K562 (cell line): ENCODE measurements at regions not wholly inside any gene's neighbourhood (a gene's known extent, or its start where the extent isn't known, plus 50 kb on each side); places are given as distances from the start of the nearest gene placed in this dataset.

Source experiments
- ATAC-seq: fragments of 200-7000 bp; cut with Tn5 transposase; 3 replicates; pipeline ENCODE4 v1.9.1; 2020; ENCODE audit warnings: moderate library complexity
- BruUV-seq: library from RNA; stranded (reverse); fragments of 400-500 nt; replicated peaks from 2 replicates; lab custom pipeline; 2021; lab: Mats Ljungman, UMichigan
- CTCF ChIA-PET: fragments of 300-600 bp; formaldehyde crosslinking; extraction: SDS; loops from one replicate; lab custom pipeline; 2021; ENCODE audit warnings: low intra/inter-chr PET ratio; lab: Yijun Ruan, JAX
- POLR2A ChIA-PET: fragments of 300-600, 350-650 bp; sonication (Branson Sonifier 250); formaldehyde crosslinking; extraction: SDS; loops from one replicate; lab custom pipeline; 2021; ENCODE audit warnings: antibody characterized with exemption, inconsistent platforms; lab: Yijun Ruan, JAX
- DNase-seq, 4 experiments: peaks; one replicate each; pipeline versions ENCODE4 v3.0.0 to v3.0.0-alpha.2; 2011 to 2018; ENCODE audit warnings: low spot score in 3 of 4, mixed read lengths in 3 of 4; ENCODE audit errors: extremely low read depth in 1 of 4
- FAIRE-seq: peaks from 2 replicates; lab custom pipeline; 2011; peaks lifted over from hg19 to GRCh38; lab: Jason Lieb, UNC
- H2AFZ ChIP-seq: 2 replicates; pipeline ENCODE4 v1.6.0; 2011; ENCODE audit warnings: low read depth, low read length, control low read depth, inconsistent platforms
- H3K27ac ChIP-seq: fragments of 200-600 bp; 3 replicates; pipeline ENCODE4 v1.8.0; 2011; ENCODE audit warnings: low read depth, mild to moderate bottlenecking, control low read depth, inconsistent platforms, low read length, moderate library complexity, mixed read lengths; ENCODE audit errors: extremely low read depth
- H3K27me3 ChIP-seq, 2 experiments: fragments of 300-600 bp in 1 of 2; 2 replicates in 1 of 2; 3 replicates in 1 of 2; pipeline versions ENCODE4 v1.6.0 to v1.8.0; 2011; ENCODE audit warnings: inconsistent platforms in 2 of 2, low read length in 2 of 2, mild to moderate bottlenecking in 1 of 2, mixed read lengths in 1 of 2, moderate library complexity in 1 of 2; ENCODE audit not compliant: control insufficient read depth in 2 of 2, insufficient read depth in 2 of 2
- H3K36me3 ChIP-seq: fragments of 300-600 bp; 3 replicates; pipeline ENCODE4 v1.8.0; 2011; ENCODE audit warnings: mild to moderate bottlenecking, low read length, inconsistent platforms; ENCODE audit not compliant: control insufficient read depth, insufficient read depth
- H3K4me1 ChIP-seq, 2 experiments: fragments of 200-600 bp in 1 of 2; replicated peaks in 1 of 2; 2 replicates in 1 of 2; 3 replicates in 1 of 2; pipeline versions ENCODE4 v1.5.1 to v1.8.0; 2011; ENCODE audit warnings: inconsistent platforms in 2 of 2, low read length in 2 of 2, mild to moderate bottlenecking in 1 of 2, mixed read lengths in 1 of 2, moderate library complexity in 1 of 2; ENCODE audit not compliant: control insufficient read depth in 2 of 2, insufficient read depth in 2 of 2
- H3K4me2 ChIP-seq: 2 replicates; pipeline ENCODE4 v1.6.1; 2011; ENCODE audit warnings: low read length, control low read depth, inconsistent platforms, mixed read lengths; ENCODE audit not compliant: insufficient read depth
- H3K4me3 ChIP-seq: fragments of 200-600 bp; sonication (generic), shearing (Covaris generic); 2 replicates; pipeline ENCODE4 v1.5.1; 2016; ENCODE audit warnings: control low read depth, inconsistent platforms
- H3K79me2 ChIP-seq: fragments of 200-600 bp; 3 replicates; pipeline ENCODE4 v1.8.0; 2011; ENCODE audit warnings: low read length, inconsistent platforms; ENCODE audit not compliant: control insufficient read depth, insufficient read depth
- H3K9ac ChIP-seq, 2 experiments: 2 replicates each; pipeline versions ENCODE4 v1.6.0 to v1.6.1; 2011; ENCODE audit warnings: low read depth in 2 of 2, low read length in 2 of 2, control low read depth in 1 of 2, inconsistent platforms in 1 of 2, mild to moderate bottlenecking in 1 of 2, mixed read lengths in 1 of 2; ENCODE audit not compliant: insufficient read depth in 1 of 2
- H3K9me1 ChIP-seq: one replicate; pipeline ENCODE4 v1.6.0; 2011; ENCODE audit warnings: inconsistent platforms, mild to moderate bottlenecking, low read length, moderate library complexity; ENCODE audit not compliant: control insufficient read depth, insufficient read depth
- H3K9me3 ChIP-seq: replicated peaks from 2 replicates; pipeline ENCODE4 v1.5.1; 2011; ENCODE audit warnings: low read depth, low read length, inconsistent platforms; ENCODE audit not compliant: control insufficient read depth, insufficient read depth
- H4K20me1 ChIP-seq: replicated peaks from 2 replicates; pipeline ENCODE4 v1.6.1; 2011; ENCODE audit warnings: low read length, inconsistent platforms, mixed read lengths; ENCODE audit not compliant: control insufficient read depth, insufficient read depth
- CTCF ChIP-seq, 3 experiments: IDR thresholded peaks in 2 of 3; conservative IDR thresholded peaks in 1 of 3; 2 replicates each; pipeline ENCODE4 v1.5.1; 2011 to 2012; ENCODE audit warnings: low read length in 3 of 3, mild to moderate bottlenecking in 3 of 3, control low read depth in 2 of 3, improper control_type of control experiment in 1 of 3, inconsistent platforms in 1 of 3, low read depth in 1 of 3, mixed read lengths in 1 of 3, moderate library complexity in 1 of 3; ENCODE audit not compliant: insufficient read depth in 2 of 3
- RAD21 ChIP-seq, 2 experiments: fragments of 250-450 bp in 1 of 2; fragments of 450-650 bp in 1 of 2; sonication (Bioruptor Pico) in 1 of 2; formaldehyde crosslinking in 1 of 2; IDR thresholded peaks in 1 of 2; conservative IDR thresholded peaks in 1 of 2; 2 replicates each; pipeline versions ENCODE4 v1.4.0 to v1.8.0; 2020 to 2022; ENCODE audit warnings: mild to moderate bottlenecking in 2 of 2, moderate library complexity in 1 of 2
- WGBS: fragments of 100-300 bp; shearing (Covaris generic); methylation state at CpG from one replicate; pipeline ENCODE4 v1.1.6; 2016; ENCODE audit warnings: low coverage, mixed read lengths; ENCODE audit not compliant: insufficient coverage; ENCODE audit errors: missing lambda C conversion rate; 5-methylcytosine and 5-hydroxymethylcytosine counted together
- in situ Hi-C: fragments of 300-500 bp; cut with MboI; formaldehyde crosslinking; loops from 4 replicates; pipeline ENCODE4 v1.15.0; 2018; ENCODE audit warnings: inconsistent platforms, mixed read lengths
- intact Hi-C: fragments of 100-400 bp; cut with micrococcal nuclease; formaldehyde crosslinking; loops from 2 replicates; pipeline ENCODE4 v1.14.2; 2022
- TF ChIP-seq, protein P1 (sequence below): sonication (generic); formaldehyde crosslinking; IDR thresholded peaks from 2 replicates; pipeline ENCODE4 v1.8.0; 2023; ENCODE audit warnings: missing genetic modification reagents, mild to moderate bottlenecking, borderline replicate concordance

DNA sequence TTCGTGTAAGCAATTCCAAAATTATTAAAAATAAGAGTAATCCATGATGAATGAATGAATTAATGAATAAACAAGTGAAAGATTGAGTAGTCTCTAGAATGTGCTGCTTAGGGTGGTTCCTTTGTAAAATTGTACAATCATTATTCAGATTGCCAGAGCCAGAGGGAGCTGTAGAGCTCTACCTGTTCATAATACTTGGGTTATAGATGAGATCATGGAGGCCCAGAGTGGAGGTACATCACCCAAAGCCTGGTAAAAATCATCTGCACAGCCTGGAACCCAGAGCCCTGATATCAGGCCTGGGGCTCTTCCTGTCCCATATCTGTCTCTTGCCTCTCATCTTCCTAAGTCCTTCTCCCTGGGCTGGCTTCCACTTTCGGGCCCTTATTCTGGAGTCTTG is 297.2 kb downstream of the RPLP1 start:
- intact Hi-C loops (no loop called here), in situ Hi-C loops (loop anchor here (25.0 kb wide), 1 partner anchor 738 kb away; no protein-coding TSS in a partner anchor)
- Histone ChIP-seq H3K27me3 (peaks cover 0 to 10% of the 10 kb centered on the region in 2 experiments; a peak in 1 of 5 replicates), H4K20me1 (no peaks in the 10 kb centered on the region), H3K36me3 (no peaks in the 10 kb centered on the region), H3K9me1 (no peaks in the 10 kb centered on the region), H2AFZ (no peak overlapping the region), H3K9me3 (no peaks in the 10 kb centered on the region), H3K9ac (no peak overlapping the region), H3K4me1 (no peaks in the 10 kb centered on the region), H3K79me2 (no peaks in the 10 kb centered on the region), H3K4me2 (no peak overlapping the region), H3K27ac (no peak overlapping the region), H3K4me3 (no peak overlapping the region)
- BruUV-seq, result no TSS peak
- ChIA-PET POLR2A (no interaction called here), CTCF (no interaction called here)
- peak in 2 of 4 experiments; percentile 17 to 20 for DNase-seq
- 4% methylated on average over 2 of the region's 2 CpGs for WGBS
- TF ChIP-seq, protein P1, sequence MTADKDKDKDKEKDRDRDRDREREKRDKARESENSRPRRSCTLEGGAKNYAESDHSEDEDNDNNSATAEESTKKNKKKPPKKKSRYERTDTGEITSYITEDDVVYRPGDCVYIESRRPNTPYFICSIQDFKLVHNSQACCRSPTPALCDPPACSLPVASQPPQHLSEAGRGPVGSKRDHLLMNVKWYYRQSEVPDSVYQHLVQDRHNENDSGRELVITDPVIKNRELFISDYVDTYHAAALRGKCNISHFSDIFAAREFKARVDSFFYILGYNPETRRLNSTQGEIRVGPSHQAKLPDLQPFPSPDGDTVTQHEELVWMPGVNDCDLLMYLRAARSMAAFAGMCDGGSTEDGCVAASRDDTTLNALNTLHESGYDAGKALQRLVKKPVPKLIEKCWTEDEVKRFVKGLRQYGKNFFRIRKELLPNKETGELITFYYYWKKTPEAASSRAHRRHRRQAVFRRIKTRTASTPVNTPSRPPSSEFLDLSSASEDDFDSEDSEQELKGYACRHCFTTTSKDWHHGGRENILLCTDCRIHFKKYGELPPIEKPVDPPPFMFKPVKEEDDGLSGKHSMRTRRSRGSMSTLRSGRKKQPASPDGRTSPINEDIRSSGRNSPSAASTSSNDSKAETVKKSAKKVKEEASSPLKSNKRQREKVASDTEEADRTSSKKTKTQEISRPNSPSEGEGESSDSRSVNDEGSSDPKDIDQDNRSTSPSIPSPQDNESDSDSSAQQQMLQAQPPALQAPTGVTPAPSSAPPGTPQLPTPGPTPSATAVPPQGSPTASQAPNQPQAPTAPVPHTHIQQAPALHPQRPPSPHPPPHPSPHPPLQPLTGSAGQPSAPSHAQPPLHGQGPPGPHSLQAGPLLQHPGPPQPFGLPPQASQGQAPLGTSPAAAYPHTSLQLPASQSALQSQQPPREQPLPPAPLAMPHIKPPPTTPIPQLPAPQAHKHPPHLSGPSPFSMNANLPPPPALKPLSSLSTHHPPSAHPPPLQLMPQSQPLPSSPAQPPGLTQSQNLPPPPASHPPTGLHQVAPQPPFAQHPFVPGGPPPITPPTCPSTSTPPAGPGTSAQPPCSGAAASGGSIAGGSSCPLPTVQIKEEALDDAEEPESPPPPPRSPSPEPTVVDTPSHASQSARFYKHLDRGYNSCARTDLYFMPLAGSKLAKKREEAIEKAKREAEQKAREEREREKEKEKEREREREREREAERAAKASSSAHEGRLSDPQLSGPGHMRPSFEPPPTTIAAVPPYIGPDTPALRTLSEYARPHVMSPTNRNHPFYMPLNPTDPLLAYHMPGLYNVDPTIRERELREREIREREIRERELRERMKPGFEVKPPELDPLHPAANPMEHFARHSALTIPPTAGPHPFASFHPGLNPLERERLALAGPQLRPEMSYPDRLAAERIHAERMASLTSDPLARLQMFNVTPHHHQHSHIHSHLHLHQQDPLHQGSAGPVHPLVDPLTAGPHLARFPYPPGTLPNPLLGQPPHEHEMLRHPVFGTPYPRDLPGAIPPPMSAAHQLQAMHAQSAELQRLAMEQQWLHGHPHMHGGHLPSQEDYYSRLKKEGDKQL (CRISPR knock-in tag), result no peak
- TF ChIP-seq CTCF (IDR thresholded peaks at IDR 0.05 in 2 of 3, conservative IDR thresholded peaks at IDR 0.05 in 1 of 3; ENCODE audit: insufficient read depth in 2 of 3, low read depth in 1 of 3, low read length in 3 of 3) (peak in 2 of 3 experiments; percentile 24 to 25; a peak in 1 of 6 replicates), RAD21 (CRISPR knock-in tag; conservative IDR thresholded peaks at IDR 0.05 in 1 of 2, IDR thresholded peaks at IDR 0.05 in 1 of 2) (peak; percentile 18 to 39; a peak in 3 of 4 replicates)
- no peak for FAIRE-seq
- no peak for ATAC-seq
